ENCODE measurements at regions not wholly inside any gene's neighbourhood (a gene's known extent, or its start where the extent isn't known, plus 50 kb on each side); places are given as distances from the start of the nearest gene placed in this dataset.

- Histone ChIP-seq H3K27ac (ENCODE audit: extremely low read depth, low read depth, low read length) (no peak overlapping the region), H3K4me3 (no peak overlapping the region), H3K9me1 (ENCODE audit: control insufficient read depth, insufficient read depth, low read length) (no peaks in the 10 kb centered on the region), H4K20me1 (replicated peaks; ENCODE audit: control insufficient read depth, insufficient read depth, low read length) (no peaks in the 10 kb centered on the region), H3K9ac (ENCODE audit: insufficient read depth in 1 of 2, low read depth in 2 of 2, low read length in 2 of 2) (peak overlapping the region in 1 of 2 experiments; percentile 70; a peak in 1 of 4 replicates), H3K27me3 (ENCODE audit: control insufficient read depth in 2 of 2, insufficient read depth in 2 of 2, low read length in 2 of 2) (no peaks in the 10 kb centered on the region), H3K79me2 (ENCODE audit: control insufficient read depth, insufficient read depth, low read length) (no peaks in the 10 kb centered on the region), H3K36me3 (ENCODE audit: control insufficient read depth, insufficient read depth, low read length) (no peaks in the 10 kb centered on the region), H3K4me2 (ENCODE audit: insufficient read depth, low read length) (no peak overlapping the region), H3K4me1 (replicated peaks in 1 of 2; ENCODE audit: control insufficient read depth in 2 of 2, insufficient read depth in 2 of 2, low read length in 2 of 2) (peaks cover 38 to 40% of the 10 kb centered on the region in 2 experiments), H2AFZ (ENCODE audit: low read depth, low read length) (peak overlapping the region; percentile 18), H3K9me3 (replicated peaks; ENCODE audit: control insufficient read depth, insufficient read depth, low read depth, low read length) (no peaks in the 10 kb centered on the region; the same call in 1 of the 2 replicates)
- CTCF ChIA-PET (ENCODE audit: low intra/inter-chr PET ratio): no interaction called here
- 33% methylated on average over 10 of the region's 11 CpGs for WGBS (ENCODE audit: insufficient coverage, low coverage, missing lambda C conversion rate)
- DNase-seq (ENCODE audit: extremely low read depth in 1 of 4, low spot score in 3 of 4) (peak; percentile 48 to 73 (median 56)), ATAC-seq (peak; percentile 44), FAIRE-seq (peak; percentile 80)
- in situ Hi-C loops (cut with MboI): no loop called here
- no TSS peak for BruUV-seq (replicated peaks)
- intact Hi-C loops (cut with micrococcal nuclease): no loop called here
- POLR2A ChIA-PET: interaction anchor here (0.7 to 1.4 kb wide), 4 partner anchors 8 to 56 kb away, joined by 3 to 4 read pairs (median 3); no protein-coding TSS in a partner anchor
- TF ChIP-seq TCF7 (IDR thresholded peaks at IDR 0.05; ENCODE audit: borderline replicate concordance) (no peak), ZNF280B (CRISPR knock-in tag; IDR thresholded peaks at IDR 0.05) (no peak), ARHGAP35 (IDR thresholded peaks at IDR 0.05; ENCODE audit: partially characterized antibody) (no peak), MEF2A (IDR thresholded peaks at IDR 0.05; ENCODE audit: control insufficient read depth, low read depth, low read length) (no peak), HDAC2 (IDR thresholded peaks at IDR 0.05) (no peak), RBM25 (IDR thresholded peaks at IDR 0.05; ENCODE audit: low read depth, low read length, severe bottlenecking) (peak; percentile 31), CBFB (CRISPR knock-in tag; IDR thresholded peaks at IDR 0.05) (no peak), TEAD4 (IDR thresholded peaks at IDR 0.05; ENCODE audit: low read length) (no peak), TEAD4 (CRISPR knock-in tag; IDR thresholded peaks at IDR 0.05; ENCODE audit: borderline replicate concordance) (no peak), CTCF (IDR thresholded peaks at IDR 0.05 in 2 of 3, conservative IDR thresholded peaks at IDR 0.05 in 1 of 3; ENCODE audit: insufficient read depth in 2 of 3, low read depth in 1 of 3, low read length in 3 of 3) (no peak), NUFIP1 (IDR thresholded peaks at IDR 0.05; ENCODE audit: partially characterized antibody) (no peak), HNRNPLL (IDR thresholded peaks at IDR 0.05; ENCODE audit: low read depth, low read length, poor library complexity, severe bottlenecking) (no peak), ZNF57 (CRISPR knock-in tag; IDR thresholded peaks at IDR 0.05) (no peak), ATF1 (CRISPR knock-in tag; IDR thresholded peaks at IDR 0.05) (no peak), ATF1 (tag; IDR thresholded peaks at IDR 0.05) (no peak), MITF (IDR thresholded peaks at IDR 0.05) (no peak), NFE2L1 (tag; IDR thresholded peaks at IDR 0.05; ENCODE audit: borderline replicate concordance, low read depth) (no peak), NFIC (IDR thresholded peaks at IDR 0.05) (peak; percentile 99), SMAD1 (IDR thresholded peaks at IDR 0.05; ENCODE audit: low read depth, low read length, partially characterized antibody) (peak; percentile 47)
Measured at GRCh38 chr20:50303573-50304500, 113.2 kb downstream of the CEBPB start.

Data from K562 (cell line).